ENCODE measurements at regions not wholly inside any gene's neighbourhood (a gene's known extent, or its start where the extent isn't known, plus 50 kb on each side); places are given as distances from the start of the nearest gene placed in this dataset.

DNA sequence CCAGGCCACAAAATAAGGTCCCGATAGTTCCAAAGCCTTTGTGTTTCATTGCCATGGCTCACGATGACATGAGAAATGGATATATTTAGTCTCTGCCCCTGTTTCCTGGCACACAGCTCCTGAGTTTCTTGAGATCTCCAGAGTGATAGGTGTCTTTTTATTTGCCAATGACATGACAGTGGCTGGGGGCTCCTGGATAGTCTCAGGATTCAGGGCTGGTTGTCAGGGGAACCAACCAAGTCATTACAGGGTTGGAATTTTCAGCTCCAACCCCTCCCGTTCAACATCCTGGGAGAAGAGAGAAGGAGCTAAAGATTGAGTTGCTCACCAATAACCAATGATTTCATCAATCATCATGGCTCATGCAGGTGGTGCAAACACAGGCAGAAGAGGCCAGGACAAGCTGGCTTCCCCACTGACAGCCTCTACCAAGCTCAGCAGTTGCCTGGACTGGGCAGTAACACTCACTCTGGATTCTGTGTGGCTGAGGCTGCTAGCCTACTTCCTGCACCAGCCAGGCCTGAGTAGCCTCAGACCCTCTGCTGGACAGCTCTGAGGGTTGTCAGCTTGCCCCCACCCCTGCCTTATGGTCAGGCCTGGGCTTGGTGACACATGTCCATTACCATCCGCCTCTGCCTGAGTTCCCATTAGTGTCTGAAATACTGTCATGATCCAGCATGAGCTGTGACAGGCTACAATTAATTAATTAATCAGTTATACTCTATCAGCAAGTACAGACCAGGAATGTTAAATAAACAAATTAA, 534.4 kb upstream of the CDH5 start:
- Histone ChIP-seq H3K27ac (no peak overlapping the region), H3K27me3 (no peaks in the 10 kb centered on the region), H3K36me3 (no peaks in the 10 kb centered on the region), H3K4me1 (peaks cover 0 to 7% (median 0%) of the 10 kb centered on the region in 4 donors), H3K9me3 (no peaks in the 10 kb centered on the region), H3K4me3 (no peak overlapping the region)
- WGBS, 2 donors: 85 to 86% methylated on average over 4 of the region's 4 CpGs
- TF ChIP-seq, protein P1, sequence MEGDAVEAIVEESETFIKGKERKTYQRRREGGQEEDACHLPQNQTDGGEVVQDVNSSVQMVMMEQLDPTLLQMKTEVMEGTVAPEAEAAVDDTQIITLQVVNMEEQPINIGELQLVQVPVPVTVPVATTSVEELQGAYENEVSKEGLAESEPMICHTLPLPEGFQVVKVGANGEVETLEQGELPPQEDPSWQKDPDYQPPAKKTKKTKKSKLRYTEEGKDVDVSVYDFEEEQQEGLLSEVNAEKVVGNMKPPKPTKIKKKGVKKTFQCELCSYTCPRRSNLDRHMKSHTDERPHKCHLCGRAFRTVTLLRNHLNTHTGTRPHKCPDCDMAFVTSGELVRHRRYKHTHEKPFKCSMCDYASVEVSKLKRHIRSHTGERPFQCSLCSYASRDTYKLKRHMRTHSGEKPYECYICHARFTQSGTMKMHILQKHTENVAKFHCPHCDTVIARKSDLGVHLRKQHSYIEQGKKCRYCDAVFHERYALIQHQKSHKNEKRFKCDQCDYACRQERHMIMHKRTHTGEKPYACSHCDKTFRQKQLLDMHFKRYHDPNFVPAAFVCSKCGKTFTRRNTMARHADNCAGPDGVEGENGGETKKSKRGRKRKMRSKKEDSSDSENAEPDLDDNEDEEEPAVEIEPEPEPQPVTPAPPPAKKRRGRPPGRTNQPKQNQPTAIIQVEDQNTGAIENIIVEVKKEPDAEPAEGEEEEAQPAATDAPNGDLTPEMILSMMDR (IDR thresholded peaks at IDR 0.05): no peak
- TF ChIP-seq EP300 (IDR thresholded peaks at IDR 0.05): no peak
- no peak for TF ChIP-seq POLR2AphosphoS5 (IDR thresholded peaks at IDR 0.05)
- TF ChIP-seq POLR2A (IDR thresholded peaks at IDR 0.05): no peak
- DNase-seq: no peak
- intact Hi-C loops (cut with DNase I): no loop called here

DNA sequence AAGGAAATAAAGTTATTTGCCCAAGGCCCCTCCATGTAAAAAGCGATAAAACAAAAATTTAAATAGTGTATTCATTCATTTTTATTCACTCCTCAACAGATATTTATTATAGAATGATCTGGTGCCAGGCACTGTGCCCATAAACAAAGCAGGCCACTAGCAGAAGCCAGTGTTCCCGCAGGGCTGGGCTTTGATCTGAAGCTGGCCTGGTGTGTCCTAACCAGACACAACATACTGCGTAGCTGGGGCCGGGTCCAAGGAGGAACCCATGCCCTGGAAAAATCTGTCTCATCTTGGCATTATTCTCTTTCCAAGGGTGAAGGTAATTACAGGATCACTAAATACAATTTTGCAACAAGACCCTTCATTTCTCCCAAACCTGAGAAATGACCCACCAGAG, 537.4 kb upstream of the CDH5 start:
- peaks cover 0 to 7% (median 0%) of the 10 kb centered on the region in 4 donors for H3K4me1 ChIP-seq
- 77 to 78% methylated on average over 4 of the region's 4 CpGs for WGBS, 2 donors
- no peaks in the 10 kb centered on the region for H3K36me3 ChIP-seq
- H3K27me3 ChIP-seq: no peaks in the 10 kb centered on the region
- intact Hi-C loops (cut with DNase I): no loop called here
- no peak for DNase-seq
- H3K9me3 ChIP-seq: no peaks in the 10 kb centered on the region
- H3K4me3 ChIP-seq: no peak overlapping the region
- TF ChIP-seq, protein P1 (IDR thresholded peaks at IDR 0.05): no peak
- TF ChIP-seq POLR2AphosphoS5 (IDR thresholded peaks at IDR 0.05): peak in 2 of 4 donors; percentile 13 to 26
- TF ChIP-seq EP300 (IDR thresholded peaks at IDR 0.05): no peak
- no peak for TF ChIP-seq POLR2A (IDR thresholded peaks at IDR 0.05)
- H3K27ac ChIP-seq: no peak overlapping the region

DNA sequence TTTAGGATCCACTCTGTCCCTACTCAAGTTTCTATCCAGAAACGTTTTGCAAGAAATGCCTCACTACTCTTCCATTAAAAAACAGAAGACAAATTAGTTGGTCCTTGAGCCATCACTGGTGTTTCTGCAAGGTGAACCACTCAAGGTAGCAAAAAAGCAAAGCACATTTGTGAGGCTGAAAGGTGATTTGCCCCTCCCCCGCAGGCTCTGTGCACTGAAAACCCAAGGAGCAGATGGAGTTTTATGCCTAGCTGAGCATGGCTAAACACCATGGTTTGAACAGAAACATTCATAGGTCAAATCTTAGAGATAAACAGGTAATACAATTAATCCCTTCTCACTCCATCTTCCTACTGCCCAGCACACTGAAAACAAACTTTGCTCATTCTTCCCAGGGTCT, 538.2 kb upstream of the CDH5 start:
- TF ChIP-seq, protein P1 (IDR thresholded peaks at IDR 0.05): no peak
- TF ChIP-seq POLR2A (IDR thresholded peaks at IDR 0.05): no peak
- no peak for TF ChIP-seq POLR2AphosphoS5 (IDR thresholded peaks at IDR 0.05)
- TF ChIP-seq EP300 (IDR thresholded peaks at IDR 0.05): no peak
- Histone ChIP-seq H3K36me3 (no peaks in the 10 kb centered on the region), H3K4me3 (no peak overlapping the region), H3K4me1 (peaks cover 0 to 7% (median 0%) of the 10 kb centered on the region in 4 donors), H3K9me3 (no peaks in the 10 kb centered on the region), H3K27me3 (no peaks in the 10 kb centered on the region), H3K27ac (no peak overlapping the region)
- DNase-seq: no peak
- 49 to 71% methylated on average over 2 of the region's 2 CpGs for WGBS, 2 donors
- intact Hi-C loops (cut with DNase I): no loop called here

DNA sequence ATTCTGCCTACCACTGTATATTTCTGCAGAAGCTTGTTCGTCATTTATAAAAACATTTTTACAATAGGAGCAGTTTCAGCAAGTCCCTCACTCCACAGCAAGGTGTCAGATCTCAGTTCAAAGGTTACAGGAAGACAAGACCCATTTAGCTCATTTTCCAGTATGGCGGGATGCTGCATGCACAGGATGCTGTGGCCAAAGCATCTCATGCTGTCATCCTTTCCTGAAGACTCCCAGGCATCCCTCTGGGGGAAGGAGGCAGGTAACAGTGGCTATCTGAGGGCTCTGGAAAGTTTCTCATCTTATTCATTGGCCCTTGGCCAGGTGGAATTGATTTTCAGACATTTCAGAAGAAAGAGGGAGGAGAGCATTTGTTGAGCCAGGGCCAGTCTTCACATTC, 539.3 kb upstream of the CDH5 start:
- H3K27me3 ChIP-seq: no peaks in the 10 kb centered on the region
- peaks cover 0 to 7% (median 0%) of the 10 kb centered on the region in 4 donors for H3K4me1 ChIP-seq
- DNase-seq: no peak
- H3K27ac ChIP-seq: no peak overlapping the region
- intact Hi-C loops (cut with DNase I): no loop called here
- TF ChIP-seq EP300 (IDR thresholded peaks at IDR 0.05): no peak
- no peak overlapping the region for H3K4me3 ChIP-seq
- peaks cover 0 to 3% (median 0%) of the 10 kb centered on the region in 4 donors for H3K9me3 ChIP-seq
- 89% methylated on average over 2 of the region's 2 CpGs for WGBS, 2 donors
- H3K36me3 ChIP-seq: no peaks in the 10 kb centered on the region

DNA sequence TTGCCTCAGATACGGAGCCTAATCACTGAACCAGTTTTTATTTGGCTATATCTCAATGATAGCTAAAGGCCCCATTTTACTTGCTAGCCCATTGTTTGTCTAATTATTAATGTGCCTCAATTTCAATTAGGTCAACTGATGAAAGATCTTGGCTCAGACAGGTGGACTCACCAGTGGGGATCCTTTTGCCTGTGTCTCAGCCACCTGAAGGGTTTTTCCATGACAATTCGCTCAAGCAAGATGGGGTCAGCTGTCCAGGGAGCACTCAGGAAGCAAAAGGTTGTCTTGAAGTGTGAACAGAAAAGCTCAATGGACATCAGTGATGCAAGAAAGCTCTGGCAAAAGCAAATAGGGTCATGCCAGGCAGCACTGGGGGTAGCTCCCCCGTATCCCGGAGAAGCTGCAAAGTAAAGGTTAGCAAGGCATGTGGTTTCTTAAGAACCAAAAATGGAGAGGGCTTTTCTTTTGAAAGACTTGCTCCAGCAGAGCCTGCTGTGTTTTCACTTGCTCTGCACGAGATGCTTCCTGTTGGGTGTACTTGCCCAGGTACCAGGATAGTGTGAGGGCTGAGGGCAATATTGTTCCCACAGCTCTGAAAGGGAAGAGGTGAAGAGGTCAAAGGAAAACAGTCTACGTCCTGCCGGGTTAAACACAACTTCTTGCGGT, 541.2 kb upstream of the CDH5 start:
- Histone ChIP-seq H3K4me1 (peaks cover 0 to 7% (median 0%) of the 10 kb centered on the region in 4 donors), H3K27me3 (no peaks in the 10 kb centered on the region), H3K4me3 (no peak overlapping the region), H3K9me3 (peaks cover 0 to 4% (median 0%) of the 10 kb centered on the region in 4 donors), H3K36me3 (no peaks in the 10 kb centered on the region), H3K27ac (no peak overlapping the region)
- intact Hi-C loops (cut with DNase I): no loop called here
- 70 to 77% methylated on average over 8 of the region's 8 CpGs for WGBS, 2 donors
- TF ChIP-seq EP300 (IDR thresholded peaks at IDR 0.05) (no peak), POLR2A (IDR thresholded peaks at IDR 0.05) (no peak), POLR2AphosphoS5 (IDR thresholded peaks at IDR 0.05) (no peak)
- TF ChIP-seq, protein P1 (IDR thresholded peaks at IDR 0.05): no peak
- no peak for DNase-seq
